SK-N-MC (cell line): ENCODE measurements at regions not wholly inside any gene's neighbourhood (a gene's known extent, or its start where the extent isn't known, plus 50 kb on each side); places are given as distances from the start of the nearest gene placed in this dataset.

Source experiments
- EZH2 ChIP-seq: fragments of 200-600 bp; sonication (generic); IDR thresholded peaks from one replicate; pipeline ENCODE4 v1.6.1; 2017; ENCODE audit warnings: antibody characterized with exemption
- FOXP2 ChIP-seq: optimal IDR thresholded peaks from 2 replicates; pipeline ENCODE3; 2011; ENCODE audit warnings: mild to moderate bottlenecking, moderate library complexity; ENCODE audit not compliant: insufficient read depth; ENCODE audit errors: extremely low read length, control extremely low read depth
- POLR2AphosphoS5 ChIP-seq: IDR thresholded peaks from 2 replicates; pipeline ENCODE4 v1.6.1; 2012; ENCODE audit warnings: mild to moderate bottlenecking, low read depth, low read length, borderline replicate concordance

GRCh38 chr3:76044601-76045600, 259.6 kb upstream of the ZNF717 start:
- TF ChIP-seq EZH2 (no peak), POLR2AphosphoS5 (no peak), FOXP2 (no peak)
